NCI-H187 treated with DMSO at 0.1 percent for 48 hours (cell line): ENCODE measurements at regions not wholly inside any gene's neighbourhood (a gene's known extent, or its start where the extent isn't known, plus 50 kb on each side); places are given as distances from the start of the nearest gene placed in this dataset.
"Not testable (repeated sequence)": the region's sequence is repeated elsewhere in the genome, so short reads cannot be mapped to it uniquely, and the experiment has no call there.

ENCODE experiments used
- DNase-seq: peaks from one replicate; lab custom pipeline; 2025; lab: John Stamatoyannopoulos, UW

DNA sequence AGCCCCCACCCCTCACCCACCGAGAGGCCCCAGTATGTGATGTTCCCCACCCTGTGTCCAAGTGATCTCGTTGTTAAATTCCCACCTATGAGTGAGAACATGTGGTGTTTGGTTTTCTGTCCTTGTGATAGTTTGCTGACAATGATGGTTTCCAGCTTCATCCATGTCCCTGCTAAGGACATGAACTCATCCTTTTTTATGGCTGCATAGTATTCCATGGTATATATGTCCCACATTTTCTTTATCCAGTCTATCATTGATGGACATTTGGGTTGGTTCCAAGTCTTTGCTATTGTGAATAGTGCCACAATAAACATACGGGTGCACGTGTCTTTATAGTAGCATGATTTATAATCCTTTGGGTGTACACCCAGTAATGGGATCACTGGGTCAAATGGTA, 79.2 kb downstream of the PXDC1 start:
- DNase-seq = not testable (repeated sequence)

DNA sequence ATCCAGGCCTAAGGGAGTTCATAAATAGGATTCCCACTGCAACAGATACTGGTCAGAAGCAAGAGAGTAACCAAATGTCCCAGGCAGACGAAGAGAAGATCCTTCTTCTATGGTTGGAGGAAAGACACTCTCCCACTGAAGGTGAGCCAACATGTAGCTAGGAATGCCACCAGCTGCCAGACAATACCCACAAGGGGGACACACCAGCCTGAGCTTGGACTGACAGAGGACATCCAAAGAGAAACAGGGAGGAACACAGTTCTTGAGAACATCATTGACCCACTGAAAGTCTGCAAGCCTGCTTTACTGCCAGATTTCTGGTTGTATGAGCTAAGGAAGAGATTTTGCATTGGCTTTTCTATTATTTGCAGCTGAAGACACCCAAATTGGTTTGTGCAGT, 80.1 kb downstream of the PXDC1 start:
- DNase-seq = no peak

DNA sequence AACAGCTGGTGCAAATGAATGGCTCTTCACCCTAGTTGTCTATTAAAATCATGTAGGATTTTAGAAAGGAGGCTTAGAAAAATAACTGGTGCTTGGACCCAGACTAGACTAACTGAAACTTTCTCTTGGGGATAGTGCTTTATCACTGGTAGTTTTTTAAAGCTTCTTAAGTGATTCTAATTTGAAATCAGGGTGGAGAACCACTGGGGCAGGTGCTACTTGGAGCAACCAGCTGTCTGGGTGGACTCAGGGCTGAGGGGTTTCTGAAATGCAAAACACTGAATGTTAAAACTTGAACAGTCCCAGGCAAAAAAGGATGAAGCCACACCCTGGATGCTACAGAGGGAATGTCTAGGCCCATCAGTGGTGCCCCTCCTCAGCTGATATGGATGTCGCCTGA, 81.2 kb downstream of the PXDC1 start:
- no peak for DNase-seq

DNA sequence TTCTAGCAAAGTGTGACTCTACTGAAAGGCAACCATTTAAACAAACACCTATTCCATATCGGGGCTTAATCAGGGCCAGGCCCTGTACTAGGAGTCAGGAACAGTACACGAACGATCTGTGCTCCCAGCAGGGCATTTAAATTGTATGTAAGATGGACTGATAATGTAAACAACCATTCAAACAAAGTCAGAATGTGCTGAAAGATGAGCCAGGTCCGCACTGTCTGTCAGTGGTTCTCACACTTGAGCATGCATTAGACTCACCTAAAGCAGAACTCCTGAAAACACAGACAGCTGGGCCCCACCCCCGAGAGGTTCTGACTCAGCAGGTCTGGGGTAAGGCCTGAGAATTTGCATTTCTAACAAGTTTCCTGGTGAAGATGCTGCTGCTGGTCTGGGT, 81.6 kb downstream of the PXDC1 start:
- DNase-seq = no peak

DNA sequence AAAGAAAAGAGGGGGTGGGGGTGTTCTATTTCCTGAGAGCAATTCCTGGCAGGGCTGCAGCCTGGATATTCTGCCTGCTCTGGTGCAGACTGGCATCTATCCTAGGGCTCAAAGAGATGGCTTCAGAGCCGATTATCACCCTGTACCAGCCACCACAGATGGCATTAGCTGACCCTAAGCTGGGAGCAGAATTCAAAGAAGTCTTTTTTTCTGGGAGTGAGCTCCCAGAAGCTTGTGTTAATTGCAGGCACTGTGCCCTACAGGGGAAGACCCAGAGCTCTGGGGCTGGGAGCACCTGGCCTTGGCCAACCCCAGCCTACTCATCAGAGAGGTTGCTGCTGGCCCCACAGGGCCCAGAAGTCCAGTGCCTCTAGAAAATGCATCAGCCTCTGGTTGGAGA, 85.9 kb downstream of the PXDC1 start:
- DNase-seq = no peak

DNA sequence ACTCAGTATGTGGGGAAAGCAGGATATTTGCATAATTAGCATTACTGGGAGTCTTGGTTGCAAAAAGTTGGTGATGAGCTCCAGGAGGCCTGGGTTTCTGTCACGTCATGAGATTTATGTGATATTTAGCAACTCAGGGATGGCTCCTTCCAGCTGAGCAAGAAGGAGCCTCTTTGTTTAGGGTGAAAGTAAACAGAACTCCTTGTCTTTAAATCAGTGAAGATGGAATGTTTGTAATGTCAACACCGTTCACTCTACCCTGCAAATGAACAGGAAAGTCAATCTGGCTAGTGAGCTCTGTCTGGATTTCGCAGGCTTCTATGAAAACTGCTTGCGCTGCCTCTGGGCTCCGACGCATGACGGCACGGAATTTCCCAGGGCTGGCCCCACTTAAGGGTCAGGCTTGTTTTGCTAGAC, 86.9 kb downstream of the PXDC1 start:
- peak; percentile 17 for DNase-seq

DNA sequence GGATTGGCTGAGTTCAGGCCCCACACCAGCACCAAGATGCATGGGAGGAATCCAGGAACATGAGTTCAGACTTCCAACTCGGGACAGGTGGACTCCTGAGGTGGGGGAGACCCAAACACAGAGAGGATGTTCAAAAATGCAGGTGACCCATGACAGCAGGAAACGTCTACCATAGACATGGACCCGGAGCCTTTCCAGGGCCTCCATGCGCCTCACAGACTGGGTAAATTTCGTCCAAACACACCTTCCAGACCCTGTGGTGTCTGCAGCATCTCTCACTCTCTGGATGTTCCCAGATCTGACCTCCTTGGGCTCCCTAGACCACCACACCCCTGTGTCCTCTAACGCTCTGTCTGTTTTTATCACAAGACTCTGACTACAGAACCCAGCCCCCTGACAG, 87.7 kb downstream of the PXDC1 start:
- no peak for DNase-seq

DNA sequence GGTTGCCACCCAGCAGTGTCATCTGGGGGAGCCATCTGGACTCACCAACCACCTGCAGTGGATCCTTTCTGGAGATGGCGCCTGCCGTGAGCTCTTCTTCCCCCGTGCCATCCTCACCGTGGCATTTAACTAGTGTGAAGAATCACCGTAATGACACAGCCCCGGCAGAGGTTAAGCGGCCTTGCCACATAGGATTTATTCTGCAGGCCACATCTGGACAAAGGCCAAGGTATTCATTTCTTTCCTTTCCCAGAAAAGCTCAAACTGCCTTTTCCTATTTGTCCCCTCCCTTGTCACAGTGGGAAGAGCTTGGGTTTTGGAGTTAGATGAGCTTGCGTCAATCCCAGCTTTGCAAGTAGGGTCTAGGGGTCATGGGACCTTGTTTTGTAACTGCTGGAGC, 88.4 kb downstream of the PXDC1 start:
- no peak for DNase-seq

DNA sequence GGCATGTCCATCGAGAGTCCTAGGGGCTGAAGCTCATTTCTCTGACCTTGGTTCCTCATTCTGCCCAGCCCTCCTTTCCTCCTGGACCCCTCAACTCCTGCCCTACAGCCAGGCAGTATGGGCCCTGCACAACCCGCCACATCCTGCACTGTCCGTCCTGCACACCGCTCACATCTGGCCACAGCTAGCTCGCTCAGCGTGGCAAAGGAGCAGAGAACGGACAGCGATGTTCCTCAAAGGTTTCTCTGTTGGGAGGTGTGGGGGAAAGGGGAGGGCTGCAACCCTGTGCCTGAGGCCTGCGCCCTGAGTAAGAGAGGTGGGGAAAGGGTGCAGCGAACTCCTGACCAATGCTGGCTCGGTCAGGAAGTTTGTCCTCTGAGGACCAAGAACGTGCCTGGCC, 90.1 kb downstream of the PXDC1 start:
- no peak for DNase-seq

DNA sequence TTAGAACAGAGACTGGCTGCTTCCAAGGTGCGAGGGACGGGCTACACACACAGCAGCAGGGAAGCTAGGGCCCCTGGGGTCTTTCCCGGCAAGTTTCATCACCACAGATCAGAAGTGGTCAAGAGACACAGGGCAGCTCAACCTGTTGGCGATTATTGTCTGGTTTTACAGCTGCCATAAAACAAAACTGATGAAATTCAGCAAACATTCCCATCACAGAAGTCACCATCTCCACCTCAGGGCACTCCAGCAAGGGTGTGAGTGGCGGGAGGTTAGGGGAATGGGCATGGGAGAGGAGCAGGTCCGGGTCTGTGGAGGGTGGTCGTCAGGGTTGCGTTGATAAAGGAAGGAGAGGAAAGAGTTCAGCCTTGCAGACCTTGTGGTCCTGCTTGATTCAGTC, 91.0 kb downstream of the PXDC1 start:
- DNase-seq = no peak

DNA sequence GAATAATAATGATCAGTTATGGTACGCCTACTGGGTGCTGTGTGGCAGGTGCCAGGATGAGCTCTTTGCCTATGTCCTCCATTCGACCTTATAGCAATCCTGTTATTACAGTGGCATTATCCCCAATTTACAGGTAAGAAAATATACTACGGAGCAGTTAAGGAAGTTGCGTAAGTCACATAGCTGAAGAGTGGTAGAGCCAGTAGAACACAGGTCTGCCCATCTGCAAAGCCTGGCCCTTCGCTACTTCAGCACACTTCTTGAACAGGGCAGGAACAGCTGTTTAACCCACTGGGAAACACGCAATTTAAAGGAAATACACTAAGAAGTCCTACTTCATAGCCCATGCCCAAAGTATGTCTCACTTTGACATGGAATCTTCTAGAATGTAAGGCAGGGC, 91.8 kb downstream of the PXDC1 start:
- DNase-seq = no peak

DNA sequence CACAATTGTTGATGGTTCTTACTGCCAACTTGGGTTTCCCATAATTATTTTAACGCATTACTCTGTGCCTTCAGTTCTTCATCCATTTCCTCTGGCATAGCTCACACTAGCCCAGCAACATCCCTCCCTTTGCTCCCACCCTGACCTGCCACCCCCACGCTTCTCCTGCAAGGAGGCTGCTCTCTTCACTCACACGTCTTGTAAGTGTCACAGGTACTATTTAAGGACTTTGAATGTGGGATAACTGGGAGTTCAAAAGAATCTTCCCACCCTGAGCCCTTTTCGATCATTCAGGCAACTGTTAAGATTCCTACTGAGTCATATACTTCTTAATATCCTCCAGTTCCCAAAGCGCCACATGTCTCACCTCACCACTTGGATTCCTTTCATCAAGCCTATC, 95.4 kb downstream of the PXDC1 start:
- DNase-seq = no peak

DNA sequence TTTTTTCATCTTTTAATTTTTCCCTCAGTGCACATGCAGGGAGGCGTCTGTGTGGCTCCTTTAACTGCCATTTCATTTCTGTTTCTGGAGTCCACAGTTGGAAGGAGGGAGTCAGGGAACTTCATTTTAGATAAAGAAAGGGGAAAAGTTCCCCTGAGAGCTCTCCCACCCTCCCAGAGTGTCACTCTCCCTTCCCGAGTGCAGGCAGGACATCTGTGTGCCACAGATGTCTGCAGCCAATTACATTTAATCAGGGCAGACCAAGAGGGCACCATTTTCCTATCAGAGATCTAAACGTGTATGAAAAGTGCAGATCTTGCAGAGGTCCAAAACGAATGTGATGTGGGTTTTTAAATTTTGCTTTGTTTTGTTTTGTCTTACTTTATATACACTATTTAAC, 96.6 kb downstream of the PXDC1 start:
- no peak for DNase-seq

DNA sequence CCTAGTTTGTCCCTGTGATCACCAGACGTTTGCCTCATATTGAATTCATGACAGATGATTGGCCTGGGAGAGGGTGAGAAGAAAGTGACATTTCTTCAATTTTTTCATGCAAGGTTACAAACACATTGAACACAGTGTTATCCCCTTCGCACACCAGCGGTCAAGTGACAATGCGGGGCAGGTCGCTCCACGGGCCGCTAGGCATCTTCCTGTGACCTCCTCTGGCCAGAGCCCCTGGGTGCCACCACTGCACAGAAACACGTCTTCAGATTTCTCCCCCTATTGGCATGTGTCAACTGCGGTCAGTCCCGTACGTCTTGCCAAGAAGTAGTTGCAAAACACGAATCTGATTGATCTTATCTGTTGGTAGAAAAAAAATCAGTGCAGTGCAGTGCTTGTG, 97.1 kb downstream of the PXDC1 start:
- DNase-seq = no peak

DNA sequence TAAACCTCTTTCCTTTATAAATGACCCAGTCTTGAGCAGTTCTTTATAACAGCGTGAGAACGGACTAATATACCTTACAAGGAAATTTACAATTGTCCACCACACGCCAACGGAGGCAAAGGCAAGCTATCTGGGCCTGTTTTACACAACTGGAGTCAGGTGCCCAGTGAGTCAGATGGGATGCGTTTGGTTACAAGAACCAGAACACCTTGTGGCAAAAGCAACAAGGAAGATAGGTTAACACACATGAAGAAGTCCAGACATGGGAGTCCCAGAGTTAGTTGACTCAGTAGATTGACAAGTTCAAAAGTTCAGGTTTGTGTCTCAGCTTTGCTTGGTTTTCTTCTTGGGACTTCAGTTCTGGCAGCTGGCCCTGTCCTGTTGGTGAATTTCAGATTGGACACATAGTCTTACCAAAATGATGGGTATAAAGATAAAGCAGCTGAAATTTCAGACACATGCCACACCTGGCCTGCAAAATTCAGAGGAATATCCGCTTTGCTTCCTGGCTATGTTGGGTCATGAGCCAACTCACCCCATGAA, 97.9 kb downstream of the PXDC1 start:
- DNase-seq = no peak

DNA sequence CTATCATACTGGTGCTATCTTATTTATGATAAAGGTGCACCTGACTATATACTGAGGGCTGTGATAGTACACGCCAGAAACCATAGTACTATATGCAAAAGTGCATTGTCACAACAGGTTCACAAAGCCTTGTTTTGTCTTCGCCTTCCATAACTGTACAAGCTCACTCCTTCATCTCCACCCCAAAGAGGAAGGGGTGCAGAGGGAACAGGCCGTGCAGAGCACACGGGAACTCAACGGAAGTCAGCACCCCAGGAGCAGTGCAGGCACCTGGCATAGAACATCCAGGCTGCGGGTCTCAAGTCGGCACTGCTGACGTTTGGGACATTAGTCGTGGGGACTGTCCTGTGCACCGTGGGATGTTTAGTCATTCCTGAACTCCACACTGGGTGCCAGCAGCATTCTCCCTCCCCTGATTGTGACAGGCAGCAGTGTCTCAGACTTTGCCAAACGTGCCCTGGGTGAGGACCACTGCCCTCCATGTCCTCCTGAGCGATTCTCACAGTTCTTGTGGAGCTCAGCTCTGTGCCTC, 99.7 kb downstream of the PXDC1 start:
- DNase-seq = no peak

DNA sequence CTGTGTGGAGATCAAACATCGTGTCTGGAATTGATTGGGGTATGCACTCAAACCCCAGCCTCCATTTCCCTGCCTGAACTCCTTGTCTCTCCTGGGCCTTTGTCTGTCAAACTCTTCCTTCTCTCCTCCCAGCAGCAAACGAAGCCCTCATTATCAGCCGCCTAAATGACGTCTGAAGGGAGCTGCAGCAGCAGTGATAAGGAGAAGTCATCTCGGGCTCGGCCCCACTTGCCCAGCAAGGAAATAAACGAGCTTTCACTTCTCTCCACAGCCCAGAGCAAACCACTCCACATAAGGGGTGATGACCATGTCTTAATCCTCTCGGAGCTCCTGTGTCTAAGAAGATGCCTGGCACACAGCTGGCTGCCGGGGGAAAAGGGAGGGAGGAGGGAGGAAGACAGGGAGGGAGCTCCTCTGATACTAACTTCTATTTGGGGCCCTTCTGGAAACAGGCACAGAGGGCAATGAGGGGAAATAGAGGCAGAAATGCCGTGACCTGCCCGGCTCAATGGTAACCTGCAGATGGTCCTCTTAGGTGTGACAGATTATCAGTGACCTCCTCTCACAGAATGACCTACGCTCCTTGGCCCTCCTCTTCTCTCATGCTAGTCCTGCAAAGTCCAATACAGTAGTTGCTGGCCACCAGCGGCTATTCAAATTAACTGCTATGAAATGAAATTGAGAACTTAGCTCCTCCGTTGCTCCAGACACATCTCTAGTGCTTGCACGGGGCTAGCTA, 100.4 kb downstream of the PXDC1 start:
- DNase-seq = no peak

DNA sequence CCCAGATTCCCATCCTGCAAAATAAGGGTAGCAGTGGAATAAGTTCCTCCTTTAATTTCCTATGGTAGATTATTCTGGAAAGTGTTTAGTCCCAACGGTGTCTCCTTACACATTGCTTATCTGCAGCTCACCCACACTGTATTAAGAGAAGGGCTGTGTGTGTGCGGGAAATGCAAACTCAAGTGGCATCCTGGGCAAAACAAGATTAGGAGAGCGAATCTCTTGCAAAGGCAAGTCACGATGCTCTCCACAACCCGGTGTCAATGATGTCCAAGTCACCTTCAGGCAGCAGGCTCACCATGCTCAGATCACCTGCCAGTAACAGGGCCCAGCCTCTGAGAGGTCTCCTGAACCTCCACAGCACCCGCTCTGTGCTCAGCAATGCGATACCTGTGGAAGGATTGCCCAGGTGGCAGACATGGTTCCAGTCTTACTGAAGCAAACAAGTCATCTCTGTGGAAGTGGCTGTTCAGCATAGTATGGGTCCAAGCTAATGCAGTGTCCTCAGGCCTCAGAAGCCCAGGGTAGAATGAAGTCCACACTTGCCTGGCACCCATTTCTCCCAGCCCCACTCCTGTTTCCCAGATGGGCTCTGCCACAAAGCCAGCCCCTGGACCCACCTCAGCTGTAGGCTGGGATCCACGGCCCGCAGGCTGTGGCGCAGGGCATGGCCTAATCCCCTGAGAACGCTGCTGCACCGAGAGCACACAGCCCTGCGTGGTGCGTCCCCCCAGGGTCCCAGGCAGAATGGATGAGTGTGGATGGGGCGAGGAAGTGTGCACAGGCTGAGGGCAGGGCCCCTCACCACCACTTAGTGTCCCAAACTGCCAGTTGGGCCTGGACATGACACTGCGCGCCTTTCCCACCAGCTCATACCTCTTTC, 101.2 kb downstream of the PXDC1 start:
- no peak for DNase-seq

DNA sequence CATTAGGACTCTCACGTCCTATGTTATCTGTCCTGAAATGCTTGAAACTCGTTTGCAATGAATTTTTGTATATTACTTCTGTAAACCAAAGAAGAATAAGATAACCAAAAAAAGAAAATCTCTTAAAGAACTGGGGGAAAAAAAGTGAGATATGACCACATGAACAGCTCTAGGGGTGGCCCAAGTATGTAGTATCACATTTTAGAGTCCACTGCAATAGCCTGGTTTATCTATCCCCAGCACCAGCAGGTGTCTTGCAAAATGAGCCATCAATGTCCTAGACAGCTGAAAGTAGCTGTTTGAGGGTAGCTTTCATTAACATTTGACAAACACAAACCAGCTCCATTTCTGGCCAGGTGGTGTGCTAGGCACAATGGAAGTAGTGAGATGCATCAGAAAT, 102.8 kb downstream of the PXDC1 start:
- DNase-seq = no peak

DNA sequence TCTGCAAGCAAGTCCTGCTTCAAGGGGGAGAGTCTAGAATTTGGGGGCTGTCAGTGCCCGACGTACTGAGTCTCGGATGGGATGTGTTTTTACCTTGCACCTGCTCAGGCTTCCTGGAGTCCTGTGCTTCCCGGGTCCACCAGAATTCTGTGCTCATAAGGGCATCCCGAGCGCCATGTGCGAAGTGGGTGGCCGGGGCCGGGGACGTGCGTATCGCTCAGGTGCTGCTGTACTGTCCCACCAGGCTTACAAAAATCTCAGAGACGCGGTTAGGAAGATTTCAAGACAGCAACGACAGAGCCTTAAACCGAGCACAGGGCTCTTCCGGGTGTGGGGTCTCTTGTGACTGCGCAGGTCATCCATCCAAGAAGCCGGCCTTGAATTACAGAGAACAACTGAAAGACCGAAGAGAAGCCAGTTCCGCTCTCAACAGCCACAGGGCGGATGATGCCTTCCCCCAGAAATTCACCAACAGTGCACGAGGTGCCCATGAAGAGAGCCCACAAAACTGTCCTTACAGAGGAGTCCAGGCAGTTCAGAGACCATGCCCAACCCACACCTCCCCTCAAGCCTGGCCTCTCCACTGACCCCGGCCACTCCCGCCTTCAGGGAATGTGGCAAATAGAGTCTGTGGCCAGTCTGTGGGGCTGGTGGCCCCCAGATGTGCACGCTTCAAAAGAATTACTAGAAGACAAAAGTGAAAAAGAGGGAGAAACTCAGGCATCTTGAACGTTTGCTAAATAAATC, 104.7 kb downstream of the PXDC1 start:
- DNase-seq = no peak

DNA sequence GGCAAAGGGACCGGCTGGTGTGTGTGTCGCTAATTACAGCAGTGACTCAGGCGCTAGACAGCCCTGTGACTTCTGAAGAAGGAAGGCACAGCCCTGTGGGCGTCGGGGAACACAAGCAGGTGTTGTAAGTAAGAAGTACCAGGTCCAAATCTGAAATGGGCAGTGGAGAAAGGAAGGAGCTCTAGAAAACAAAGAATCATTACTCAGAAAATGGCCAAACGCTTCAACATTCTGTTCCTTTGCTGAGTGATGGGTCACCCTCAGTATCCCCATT, 106.8 kb downstream of the PXDC1 start:
- DNase-seq = no peak

DNA sequence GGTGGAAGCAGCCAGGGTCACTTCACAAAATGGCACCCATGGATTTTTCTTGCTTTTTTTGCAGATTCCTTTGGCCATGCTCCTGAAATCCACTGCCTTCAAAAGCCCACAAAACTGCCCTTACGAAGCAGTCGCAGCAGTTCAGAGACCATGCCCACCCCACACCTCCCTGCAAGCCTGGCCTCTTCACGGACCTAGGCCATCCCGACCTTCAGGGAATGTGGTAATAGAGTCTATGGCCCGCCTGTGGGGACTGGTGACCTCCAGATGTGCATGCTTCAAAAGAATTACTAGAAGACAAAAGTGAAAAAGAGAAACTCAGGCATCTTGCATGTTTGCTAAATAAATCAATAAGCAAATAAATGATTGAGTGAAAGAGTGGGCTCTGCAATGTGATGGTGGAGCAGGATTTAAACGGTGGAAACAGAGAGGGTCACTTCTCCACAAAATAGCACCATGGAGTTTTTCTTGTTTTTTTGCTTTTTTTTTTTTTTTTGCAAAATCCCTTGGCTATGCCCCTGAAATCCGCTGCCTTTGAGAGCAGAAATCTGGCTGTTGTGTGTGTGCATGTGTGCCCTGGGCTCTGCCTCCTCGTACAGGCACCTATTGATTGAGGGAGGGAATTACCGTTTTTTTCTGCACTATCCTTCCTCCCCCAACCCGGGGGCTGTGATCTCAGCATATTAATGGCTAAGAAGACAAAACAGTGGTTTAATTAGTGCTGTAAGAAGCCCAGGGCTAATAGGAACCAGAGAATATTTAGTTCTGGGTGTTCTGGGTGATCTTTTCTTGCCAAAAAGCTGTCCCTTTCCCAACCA, 107.4 kb downstream of the PXDC1 start:
- no peak for DNase-seq
